Endometrial microvascular endothelial cells (primary cell): ENCODE measurements at regions not wholly inside any gene's neighbourhood (a gene's known extent, or its start where the extent isn't known, plus 50 kb on each side); places are given as distances from the start of the nearest gene placed in this dataset.
"Not testable (repeated sequence)": the region's sequence is repeated elsewhere in the genome, so short reads cannot be mapped to it uniquely, and the experiment has no call there.

Experiments used
- in situ Hi-C: cut with HindIII; loops from 2 replicates; pipeline ENCODE4 v1.10.0; 2017; ENCODE audit warnings: low sequenced_read_pairs, low pct_unique_long_range_greater_than_20kb; ENCODE audit errors: inconsistent ontology term

GRCh38 chr5:96229188-96229587, 203.9 kb downstream of the PCSK1 start:
- in situ Hi-C loops: no loop called here

- in situ Hi-C loops: no loop called here
These were observed 204.6 kb downstream of the PCSK1 start for GRCh38 chr5:96228408-96228807.

- in situ Hi-C loops: no loop called here
These were observed 205.1 kb downstream of the PCSK1 start for GRCh38 chr5:96227957-96228356.

DNA sequence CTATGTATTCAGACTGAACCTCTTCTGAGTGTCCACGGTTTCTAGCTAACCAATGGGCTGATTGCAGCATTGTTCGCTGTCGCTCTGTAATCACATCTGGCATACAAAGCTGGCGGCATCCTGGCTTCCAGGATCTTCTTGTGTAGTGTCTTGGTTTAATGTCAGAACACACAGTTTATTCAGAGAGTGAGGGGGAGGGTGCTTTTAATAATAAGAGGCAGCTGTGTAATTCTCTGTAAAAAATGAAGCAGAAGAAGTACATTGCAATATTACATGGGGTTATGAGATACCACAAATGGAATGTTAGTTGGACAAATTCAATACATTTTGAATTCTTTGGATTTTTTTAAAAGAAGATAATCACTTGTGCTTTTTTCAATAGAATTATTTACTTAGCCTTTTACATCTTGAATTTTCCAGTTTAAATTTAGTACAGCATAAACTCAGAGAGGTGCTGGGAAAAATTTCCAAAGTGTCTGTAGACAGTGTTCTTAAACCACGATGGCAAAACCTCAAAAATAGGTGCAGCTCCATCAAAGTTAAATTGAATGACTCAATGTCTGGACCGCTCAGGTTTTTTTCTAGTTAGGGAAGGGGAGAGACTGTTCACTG, 206.0 kb downstream of the PCSK1 start:
- in situ Hi-C loops: no loop called here

GRCh38 chr5:96222129-96222528, 210.9 kb downstream of the PCSK1 start:
- in situ Hi-C loops: no loop called here

DNA sequence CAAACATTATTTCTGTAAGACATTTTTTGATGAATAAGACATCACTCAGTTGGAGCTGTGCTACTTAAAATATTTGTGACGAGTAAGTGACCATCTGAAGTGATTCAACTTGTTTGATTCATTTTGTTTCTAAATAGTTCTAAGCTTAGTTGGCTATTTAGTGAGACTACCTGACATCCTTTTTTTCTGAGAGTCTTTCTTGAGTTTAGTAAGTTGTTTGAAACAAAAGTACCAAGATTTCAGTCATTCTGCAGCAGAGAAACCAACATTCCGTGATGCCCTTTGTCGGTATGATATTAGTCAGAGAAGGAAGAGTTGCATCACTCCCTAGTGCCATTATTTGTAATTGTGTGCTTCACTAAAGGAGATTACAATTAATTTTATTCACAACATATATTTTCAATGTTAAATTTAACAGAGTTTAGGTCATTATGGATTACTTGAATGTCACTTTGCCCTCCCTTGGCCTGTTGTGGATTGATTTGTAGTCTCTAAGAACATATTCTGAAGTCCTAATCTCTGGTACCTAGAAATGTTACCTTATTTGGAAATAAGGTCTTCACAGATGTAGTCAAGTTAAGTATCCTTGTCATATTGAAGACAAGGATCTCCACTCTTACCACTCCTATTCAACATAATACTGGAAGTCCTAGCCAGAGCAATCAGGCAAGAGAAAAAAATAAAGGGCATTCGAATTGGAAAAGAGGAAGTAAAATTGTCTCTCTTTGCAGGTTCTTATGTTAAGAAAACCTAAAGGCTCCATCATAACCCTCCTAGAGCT, 212.2 kb downstream of the PCSK1 start:
- in situ Hi-C loops: no loop called here

DNA sequence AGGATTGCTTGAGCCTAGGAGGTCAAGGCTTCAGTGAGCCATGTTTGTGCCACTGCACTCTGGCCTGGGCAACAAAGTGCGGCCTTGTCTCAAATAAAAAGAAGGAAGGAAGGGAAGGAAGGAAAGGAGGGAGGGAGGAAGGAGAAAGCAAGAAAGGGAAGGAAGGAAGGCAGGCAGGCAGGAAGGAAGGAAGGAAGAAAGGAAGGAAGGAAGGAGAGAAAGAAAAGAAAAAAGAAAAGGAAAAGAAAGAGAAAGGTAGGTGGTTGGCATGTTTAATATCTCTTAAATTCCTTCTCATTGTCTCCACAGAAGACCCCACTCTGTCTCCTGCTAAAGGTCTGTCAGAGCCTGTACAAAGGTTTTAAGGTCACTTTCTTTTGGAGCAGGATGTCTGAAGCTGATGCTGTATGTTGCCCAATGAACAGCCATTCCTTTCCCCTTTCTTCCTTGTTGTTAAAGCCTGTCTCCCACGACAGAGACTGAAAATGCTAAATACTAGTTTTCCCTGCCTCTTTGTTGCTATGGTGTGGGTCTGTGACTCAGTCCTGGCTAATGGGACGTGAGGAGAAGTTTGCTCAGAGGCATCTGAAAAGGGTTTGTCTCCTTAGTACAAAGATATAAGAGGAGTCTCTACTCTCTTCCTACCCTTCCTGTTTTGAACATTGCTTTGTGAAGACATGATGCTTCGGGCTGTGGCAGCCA, 213.3 kb downstream of the PCSK1 start:
- in situ Hi-C loops: no loop called here

GRCh38 chr5:96218653-96219052, 214.4 kb downstream of the PCSK1 start:
- in situ Hi-C loops: no loop called here

- in situ Hi-C loops: no loop called here
These were observed 218.4 kb downstream of the PCSK1 start for GRCh38 chr5:96214442-96215197.

DNA sequence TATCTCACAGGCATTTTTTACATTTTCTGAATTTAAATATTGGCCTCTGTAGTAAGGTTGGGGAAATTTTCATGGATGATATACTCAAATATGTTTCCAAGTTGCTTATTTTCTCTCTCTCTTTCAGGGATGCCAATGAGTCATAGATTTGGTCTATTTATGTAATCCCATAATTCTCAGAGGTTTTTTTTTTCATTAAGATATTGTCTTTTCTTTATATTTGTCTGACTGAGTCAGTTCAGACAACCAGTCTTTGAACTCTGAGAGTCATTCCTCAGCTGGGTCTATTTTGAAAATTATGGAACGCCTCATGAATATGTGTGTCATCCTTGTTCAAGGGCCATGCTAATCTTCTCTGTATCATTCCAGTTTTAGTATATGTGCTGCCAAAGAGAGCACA, 223.2 kb downstream of the PCSK1 start:
- in situ Hi-C loops: no loop called here

DNA sequence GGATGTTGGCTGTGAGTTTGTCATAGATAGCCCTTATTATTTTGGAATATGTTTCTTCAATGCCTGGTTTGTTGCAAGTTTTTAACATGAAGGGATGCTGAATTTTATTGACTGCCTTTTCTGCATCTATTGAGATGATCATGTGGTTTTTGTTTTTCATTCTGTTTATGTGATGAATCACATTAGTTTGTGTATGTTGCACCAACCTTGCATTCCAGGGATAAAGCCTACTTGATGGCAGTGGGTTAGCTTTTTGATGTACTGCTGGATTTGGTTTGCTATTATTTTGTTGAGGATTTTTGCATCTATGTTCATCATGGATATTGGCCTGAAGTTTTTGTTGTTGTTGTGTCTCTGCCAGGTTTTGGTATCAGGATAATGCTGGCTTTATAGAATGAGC, 225.6 kb downstream of the PCSK1 start:
- in situ Hi-C loops: no loop called here

- in situ Hi-C loops: no loop called here
These were observed 229.3 kb downstream of the PCSK1 start for GRCh38 chr5:96203761-96204160.

GRCh38 chr5:96201503-96201902, 231.5 kb downstream of the PCSK1 start:
- in situ Hi-C loops: no loop called here

GRCh38 chr5:96200641-96201040, 232.4 kb downstream of the PCSK1 start:
- in situ Hi-C loops: no loop called here

DNA sequence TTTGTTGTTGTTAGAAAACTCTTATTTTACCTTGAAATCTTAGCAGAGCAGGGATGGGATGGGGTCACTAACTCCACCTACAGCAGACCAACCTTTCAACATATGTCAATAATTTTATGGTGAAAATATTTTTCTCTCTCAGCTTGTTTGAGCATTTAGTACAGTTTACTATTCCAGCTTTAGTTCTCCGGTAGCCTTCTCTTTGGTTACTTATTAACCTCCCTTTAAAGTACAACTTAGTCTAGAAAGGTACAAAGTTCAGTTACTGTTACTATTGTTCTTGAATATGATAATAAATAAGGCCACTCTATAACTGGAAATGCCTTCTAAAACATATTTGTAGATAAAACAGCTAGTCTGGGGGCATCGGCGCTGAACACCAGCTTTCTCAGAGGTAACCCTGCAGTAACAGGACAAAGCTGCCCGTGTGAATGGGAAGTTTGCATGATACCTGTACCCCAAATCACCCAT, 233.3 kb downstream of the PCSK1 start:
- in situ Hi-C loops: no loop called here

GRCh38 chr5:96198356-96199058, 234.5 kb downstream of the PCSK1 start:
- in situ Hi-C loops: no loop called here

DNA sequence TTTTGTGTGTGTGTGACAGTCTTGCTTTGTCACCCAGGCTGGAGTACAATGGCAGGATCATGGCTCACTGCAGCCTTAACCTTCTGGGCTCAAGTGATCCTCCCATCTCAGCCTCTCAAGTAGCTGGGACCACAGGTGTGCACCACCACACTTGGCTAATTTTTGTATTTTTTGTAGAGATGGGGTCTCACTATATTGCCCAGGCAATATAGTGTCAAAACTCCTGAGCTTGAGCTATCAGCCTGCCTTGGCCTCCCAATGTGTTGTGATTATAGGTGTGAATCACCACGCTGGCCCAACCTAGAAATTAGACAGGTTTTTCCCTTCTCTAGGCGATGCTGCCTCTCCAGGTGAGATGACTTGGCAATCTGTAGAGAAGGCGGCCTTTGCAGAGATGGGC, 235.3 kb downstream of the PCSK1 start:
- in situ Hi-C loops: not testable (repeated sequence)

GRCh38 chr5:96197347-96197746, 235.7 kb upstream of the ELL2 start:
- in situ Hi-C loops: no loop called here

- in situ Hi-C loops: no loop called here
These were observed 235.2 kb upstream of the ELL2 start for GRCh38 chr5:96196890-96197289.
